Activated B cell treated with CpG ODN at 0.5 μM for 24 hours (primary cell): ENCODE measurements at regions not wholly inside any gene's neighbourhood (a gene's known extent, or its start where the extent isn't known, plus 50 kb on each side); places are given as distances from the start of the nearest gene placed in this dataset.

Source experiments
- ATAC-seq: fragments of 200-7000 bp; cut with Tn5 transposase; one replicate; pipeline ENCODE4 v1.10.0; 2021; ENCODE audit warnings: low read depth, mild to moderate bottlenecking, moderate library complexity
- CTCF ChIA-PET: fragments of 350-600 bp; sonication (Branson Sonifier 250); formaldehyde crosslinking; loops from one replicate; lab custom pipeline; 2021; ENCODE audit warnings: antibody characterized with exemption; lab: Charles Lee
- POLR2A ChIA-PET: fragments of 350-600 bp; sonication (Branson Sonifier 250); formaldehyde crosslinking; loops from one replicate; lab custom pipeline; 2021; ENCODE audit warnings: antibody characterized with exemption; lab: Charles Lee
- DNase-seq: peaks from one replicate; pipeline ENCODE4 v3.0.0; 2022
- H3K27ac Mint-ChIP-seq: one replicate; pipeline ENCODE4 v1.8.0; 2020; ENCODE audit warnings: mixed read lengths
- H3K27me3 Mint-ChIP-seq: one replicate; pipeline ENCODE4 v1.8.0; 2021; ENCODE audit warnings: mixed read lengths
- H3K36me3 Mint-ChIP-seq: one replicate; pipeline ENCODE4 v1.8.0; 2021; ENCODE audit warnings: low read depth, mixed read lengths
- H3K4me1 Mint-ChIP-seq: one replicate; pipeline ENCODE4 v1.8.0; 2021; ENCODE audit warnings: mixed read lengths
- H3K4me3 Mint-ChIP-seq: one replicate; pipeline ENCODE4 v1.8.0; 2020; ENCODE audit warnings: mild to moderate bottlenecking, mixed read lengths
- H3K9me3 Mint-ChIP-seq: one replicate; pipeline ENCODE4 v1.8.0; 2020; ENCODE audit warnings: mixed read lengths
- intact Hi-C: fragments of 100-400 bp; cut with micrococcal nuclease; formaldehyde crosslinking; loops from one replicate; pipeline ENCODE4 v1.15.1; 2024
- TF ChIP-seq, protein P1 (sequence below): fragments of 200-600 bp; IDR thresholded peaks from one replicate; pipeline ENCODE4 v1.8.0; 2022; ENCODE audit warnings: antibody characterized with exemption, mild to moderate bottlenecking

- Mint-ChIP-seq H3K4me1 (no peaks in the 10 kb centered on the region), H3K4me3 (no peak overlapping the region), H3K36me3 (no peaks in the 10 kb centered on the region), H3K27me3 (no peaks in the 10 kb centered on the region), H3K27ac (no peak overlapping the region), H3K9me3 (peaks cover 15% of the 10 kb centered on the region)
- DNase-seq (no peak), ATAC-seq (no peak)
- ChIA-PET CTCF (no interaction called here), POLR2A (no interaction called here)
- TF ChIP-seq, protein P1, sequence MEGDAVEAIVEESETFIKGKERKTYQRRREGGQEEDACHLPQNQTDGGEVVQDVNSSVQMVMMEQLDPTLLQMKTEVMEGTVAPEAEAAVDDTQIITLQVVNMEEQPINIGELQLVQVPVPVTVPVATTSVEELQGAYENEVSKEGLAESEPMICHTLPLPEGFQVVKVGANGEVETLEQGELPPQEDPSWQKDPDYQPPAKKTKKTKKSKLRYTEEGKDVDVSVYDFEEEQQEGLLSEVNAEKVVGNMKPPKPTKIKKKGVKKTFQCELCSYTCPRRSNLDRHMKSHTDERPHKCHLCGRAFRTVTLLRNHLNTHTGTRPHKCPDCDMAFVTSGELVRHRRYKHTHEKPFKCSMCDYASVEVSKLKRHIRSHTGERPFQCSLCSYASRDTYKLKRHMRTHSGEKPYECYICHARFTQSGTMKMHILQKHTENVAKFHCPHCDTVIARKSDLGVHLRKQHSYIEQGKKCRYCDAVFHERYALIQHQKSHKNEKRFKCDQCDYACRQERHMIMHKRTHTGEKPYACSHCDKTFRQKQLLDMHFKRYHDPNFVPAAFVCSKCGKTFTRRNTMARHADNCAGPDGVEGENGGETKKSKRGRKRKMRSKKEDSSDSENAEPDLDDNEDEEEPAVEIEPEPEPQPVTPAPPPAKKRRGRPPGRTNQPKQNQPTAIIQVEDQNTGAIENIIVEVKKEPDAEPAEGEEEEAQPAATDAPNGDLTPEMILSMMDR = no peak
- intact Hi-C loops = no loop called here
Observed at GRCh38 chr16:51201604-51202003, 50.5 kb upstream of the SALL1 start.
